ENCODE measurements at regions not wholly inside any gene's neighbourhood (a gene's known extent, or its start where the extent isn't known, plus 50 kb on each side); places are given as distances from the start of the nearest gene placed in this dataset.
"Not testable (repeated sequence)": the region's sequence is repeated elsewhere in the genome, so short reads cannot be mapped to it uniquely, and the experiment has no call there.

DNA sequence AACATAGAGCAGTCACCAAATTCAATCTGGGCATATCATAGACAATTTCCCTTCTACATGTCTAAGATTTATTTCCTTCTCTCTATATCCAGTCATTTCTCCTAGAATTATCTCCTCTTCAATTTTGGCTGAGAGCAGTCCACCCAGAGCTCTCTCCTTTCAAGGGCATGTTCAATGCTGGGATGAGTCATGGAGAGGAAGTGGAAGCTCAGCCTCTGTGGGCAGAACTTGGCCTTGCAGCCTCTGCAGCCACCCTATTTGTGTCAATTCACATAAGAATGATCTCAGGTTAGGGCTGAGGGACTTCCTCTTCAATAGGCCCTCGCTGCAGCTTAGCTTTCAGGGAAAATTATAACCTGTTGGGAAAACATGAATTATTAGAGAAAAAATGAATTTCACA is 560.8 kb downstream of the POM121L12 start:
- DNase-seq (ENCODE audit: low read depth): peak; percentile 80

DNA sequence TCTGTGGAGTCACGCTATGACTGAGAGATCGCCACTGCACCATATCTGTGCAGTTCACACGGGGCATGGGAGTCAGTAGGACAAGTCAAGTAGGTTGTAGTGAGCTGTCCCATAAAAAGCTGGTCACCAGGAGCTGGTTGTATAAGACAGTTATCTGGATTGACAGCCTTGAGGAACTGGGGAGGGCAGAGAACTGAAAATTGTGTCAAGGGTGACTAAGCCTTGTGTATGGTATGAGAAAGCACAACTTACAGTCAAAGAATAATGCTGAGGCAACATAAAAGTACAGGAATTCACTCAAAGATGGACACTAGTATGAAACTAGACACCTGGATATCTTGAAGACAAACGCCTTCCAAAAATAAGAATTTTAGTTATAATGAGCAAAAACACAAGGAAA is 564.9 kb downstream of the POM121L12 start:
- no peak for DNase-seq (ENCODE audit: low read depth)

DNA sequence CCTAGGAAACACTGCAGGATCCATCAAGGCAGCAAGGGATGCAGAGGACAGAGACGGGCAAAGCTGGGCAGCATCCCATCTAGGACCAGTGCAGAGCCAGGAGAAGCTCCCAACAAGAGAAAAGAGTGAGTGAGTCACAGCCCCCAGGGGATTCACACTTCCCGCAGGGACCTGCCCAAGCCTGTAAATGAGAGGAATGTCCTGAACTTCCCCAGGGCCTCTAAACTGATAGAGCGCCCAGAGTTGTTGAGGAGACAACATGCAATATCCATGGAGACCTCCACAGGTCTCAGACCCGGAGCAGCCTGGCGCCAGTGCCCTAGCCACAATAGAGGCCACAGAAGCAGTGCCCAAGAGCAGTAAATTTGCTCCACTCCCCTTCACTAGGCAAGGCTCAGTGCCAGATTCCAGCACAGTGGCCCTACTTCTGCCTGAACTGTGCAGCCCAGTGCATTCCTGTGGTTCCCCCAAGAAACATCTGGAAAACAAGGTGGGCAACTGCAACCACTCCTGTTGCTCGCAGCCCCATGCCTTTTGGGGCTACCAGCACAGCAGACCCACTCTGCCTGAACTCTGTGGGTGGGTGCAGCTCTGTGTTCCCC is 567.5 kb downstream of the POM121L12 start:
- DNase-seq (ENCODE audit: low read depth): peak; percentile 67

DNA sequence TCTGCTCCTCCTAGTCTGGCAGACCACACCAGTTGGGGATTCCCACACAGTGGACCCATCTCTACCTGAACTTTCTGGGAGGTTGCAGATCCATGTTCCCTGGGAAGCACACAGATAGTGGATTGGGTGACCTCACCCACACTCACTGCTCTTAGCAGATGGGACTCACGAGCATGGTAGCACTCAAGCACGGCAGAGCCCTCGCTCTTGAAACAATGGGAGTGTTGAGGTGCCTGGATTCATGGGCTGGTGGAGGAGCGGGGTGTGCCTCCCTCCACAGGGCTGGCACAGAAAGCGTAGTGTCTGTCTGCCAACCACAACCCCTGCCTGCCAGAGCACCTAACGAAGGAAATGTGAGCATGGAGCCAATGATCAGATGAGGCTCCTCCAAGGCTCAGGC is 568.0 kb downstream of the POM121L12 start:
- peak; percentile 9 for DNase-seq (ENCODE audit: low read depth)

DNA sequence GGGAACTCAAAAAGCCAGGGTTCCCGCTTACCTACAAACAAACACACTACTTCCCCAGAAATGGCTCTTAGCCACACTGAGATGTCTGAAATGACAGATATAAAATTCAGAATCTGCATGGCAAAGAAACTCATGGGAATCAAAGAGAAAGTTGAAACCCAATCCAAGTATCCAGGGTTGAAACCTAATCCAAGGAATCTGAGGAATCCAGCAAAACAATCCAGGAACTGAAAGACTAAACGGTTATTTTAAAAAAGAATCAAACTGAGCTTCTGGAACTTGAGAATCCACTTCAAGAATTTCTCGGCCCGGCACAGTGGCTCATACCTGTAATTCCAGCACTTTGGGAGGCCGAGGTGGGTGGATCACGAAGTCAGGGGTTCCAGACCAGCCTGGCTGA is 568.8 kb downstream of the POM121L12 start:
- DNase-seq (ENCODE audit: low read depth): peak; percentile 76

DNA sequence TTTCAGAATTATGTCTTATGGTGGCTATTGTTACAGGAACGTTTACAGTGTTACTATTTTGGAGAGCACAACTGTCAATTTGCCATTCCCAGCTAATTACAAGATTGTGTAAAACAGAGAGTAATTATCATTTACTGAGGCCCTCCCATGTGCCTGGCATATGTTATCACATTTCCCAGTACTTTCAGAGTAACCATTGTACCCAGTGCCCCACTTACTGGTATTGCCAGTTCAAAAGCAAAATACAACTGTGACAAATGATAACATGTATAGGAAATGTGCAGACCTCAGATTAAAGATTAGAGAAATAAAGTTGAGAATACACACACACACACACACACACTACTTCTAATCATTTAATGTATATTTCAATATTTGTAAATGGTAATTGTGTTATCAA is 572.5 kb downstream of the POM121L12 start:
- no peak for DNase-seq (ENCODE audit: low read depth)

DNA sequence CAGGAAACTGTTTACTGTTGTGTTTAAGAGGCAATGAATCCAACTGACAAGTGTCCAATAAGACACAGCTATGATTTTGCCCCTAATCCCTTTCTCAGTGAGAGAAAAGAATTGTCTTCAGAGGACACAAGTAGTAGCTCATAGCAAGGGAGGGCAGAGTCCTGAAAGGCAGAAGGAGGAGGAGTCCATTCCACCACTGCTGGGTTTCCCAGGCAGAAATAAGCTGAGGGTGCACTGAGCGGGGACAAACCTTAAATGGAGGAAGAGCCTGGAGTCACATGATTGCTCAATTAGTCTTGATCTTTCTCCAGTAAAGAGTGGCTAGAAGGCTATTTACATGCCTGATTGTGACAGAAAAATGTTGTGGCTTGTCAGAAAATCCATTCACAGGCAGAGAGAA is 573.8 kb downstream of the POM121L12 start:
- DNase-seq (ENCODE audit: low read depth): peak; percentile 13

DNA sequence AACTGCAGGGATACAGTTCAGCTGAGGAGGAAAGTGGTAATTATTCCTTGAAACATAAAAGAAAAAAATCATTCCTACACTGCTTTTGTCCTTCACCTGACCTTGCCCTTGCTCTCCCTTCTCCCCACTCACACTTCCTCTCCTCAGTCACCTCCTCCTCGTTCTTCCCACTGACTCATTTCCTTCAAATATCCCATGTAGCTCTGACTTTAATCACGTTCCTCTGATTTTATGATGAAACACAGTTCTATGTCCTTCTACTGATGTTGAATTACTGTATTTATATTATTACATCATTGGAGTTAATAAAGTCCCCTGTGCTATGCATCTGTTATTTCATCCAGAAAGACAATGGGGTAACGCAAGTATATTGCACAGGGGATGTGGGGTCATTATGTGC is 575.6 kb downstream of the POM121L12 start:
- no peak for DNase-seq (ENCODE audit: low read depth)

DNA sequence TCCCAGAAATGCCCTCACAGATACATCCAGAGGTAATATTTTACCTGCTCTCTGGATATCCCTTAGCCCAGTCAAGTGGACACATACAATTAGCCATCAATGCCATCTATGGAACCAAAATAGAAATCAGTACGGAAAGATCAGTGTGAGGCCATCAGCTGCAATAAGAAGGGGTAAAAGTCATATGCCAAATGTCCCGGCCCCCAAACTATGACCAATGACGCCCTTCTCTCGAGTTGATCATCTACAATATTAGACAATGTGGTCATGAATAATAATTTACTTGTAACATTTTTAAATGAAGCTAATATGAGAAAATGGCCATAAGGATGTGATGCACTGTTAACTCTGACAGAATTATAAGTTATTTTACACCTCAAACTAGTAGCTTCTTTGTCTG is 588.9 kb downstream of the POM121L12 start:
- DNase-seq (ENCODE audit: low read depth): peak; percentile 53

DNA sequence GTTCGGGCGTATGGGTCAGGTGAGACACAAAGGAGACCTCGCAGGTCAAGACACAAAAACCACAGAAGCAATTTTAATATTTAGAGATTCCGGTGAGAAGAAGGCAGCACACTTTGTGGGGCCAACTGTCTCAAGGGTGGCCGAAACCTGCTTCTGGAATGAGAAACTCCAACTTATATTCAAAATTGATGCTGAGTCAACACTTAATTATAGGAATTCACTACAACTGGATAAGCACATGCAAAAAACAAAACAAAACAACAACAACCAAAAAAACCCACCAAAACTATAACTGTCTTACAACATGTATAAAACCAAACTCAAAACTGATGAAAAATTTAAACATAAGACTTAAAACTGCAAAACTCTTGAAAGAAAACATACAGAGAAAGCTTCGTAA is 593.3 kb downstream of the POM121L12 start:
- DNase-seq (ENCODE audit: low read depth): no peak

DNA sequence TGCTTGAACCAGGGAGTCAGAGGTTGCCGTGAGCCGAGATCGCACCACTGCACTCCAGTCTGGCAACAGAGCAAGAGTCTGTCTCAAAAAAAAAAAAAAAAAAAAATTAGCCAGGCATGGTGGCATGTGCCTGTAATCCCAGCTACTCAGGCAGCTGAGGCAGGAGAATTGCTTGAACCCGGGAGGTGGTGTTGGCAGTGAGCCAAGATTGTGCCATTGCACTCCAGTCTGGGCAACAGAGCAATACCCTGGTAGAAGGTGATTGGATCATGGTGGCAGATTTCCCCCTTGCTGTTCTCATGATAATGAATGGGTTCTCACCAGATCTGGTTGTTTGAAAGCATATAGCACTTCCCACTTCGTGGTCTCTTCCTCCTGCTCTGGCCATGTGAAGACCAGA is 599.8 kb downstream of the POM121L12 start:
- DNase-seq (ENCODE audit: low read depth): not testable (repeated sequence)

DNA sequence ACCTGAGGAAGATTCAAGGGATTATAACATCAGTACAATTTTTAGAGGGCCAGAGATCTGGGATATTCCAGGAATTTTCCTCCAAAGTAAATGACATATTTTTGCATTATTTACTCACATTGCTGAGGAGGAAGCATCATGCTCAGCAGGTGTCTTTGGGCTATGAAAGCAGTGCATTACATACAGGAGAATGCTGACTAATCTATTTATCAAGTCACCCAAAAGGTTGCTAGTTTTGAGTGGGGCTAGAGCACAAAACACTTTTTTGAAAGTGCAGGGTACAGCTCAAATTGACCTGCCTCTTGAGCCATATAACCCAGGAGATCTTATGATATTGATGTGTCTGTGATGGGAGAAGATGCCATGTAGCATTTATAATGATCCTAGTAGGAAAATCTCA is 603.1 kb downstream of the POM121L12 start:
- DNase-seq (ENCODE audit: low read depth): no peak

DNA sequence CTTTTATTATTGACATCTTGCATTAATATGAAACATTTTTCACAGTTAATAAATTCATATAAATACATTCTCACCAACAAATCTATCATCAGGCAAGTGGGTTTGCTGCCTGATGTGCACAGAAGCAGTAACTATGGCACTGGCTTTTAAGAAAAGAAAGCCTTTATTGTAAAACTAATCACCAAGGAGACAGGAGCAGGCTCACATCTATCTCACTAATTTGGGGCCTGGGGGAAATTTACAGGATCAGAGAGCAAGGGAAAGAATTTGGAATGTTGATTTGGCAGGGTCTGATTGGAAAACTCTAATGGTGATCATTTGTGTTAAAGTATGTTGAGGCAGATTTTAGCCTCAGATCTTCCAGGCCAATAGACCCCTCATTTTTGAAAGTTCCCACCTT is 605.7 kb downstream of the POM121L12 start:
- DNase-seq (ENCODE audit: low read depth): no peak

DNA sequence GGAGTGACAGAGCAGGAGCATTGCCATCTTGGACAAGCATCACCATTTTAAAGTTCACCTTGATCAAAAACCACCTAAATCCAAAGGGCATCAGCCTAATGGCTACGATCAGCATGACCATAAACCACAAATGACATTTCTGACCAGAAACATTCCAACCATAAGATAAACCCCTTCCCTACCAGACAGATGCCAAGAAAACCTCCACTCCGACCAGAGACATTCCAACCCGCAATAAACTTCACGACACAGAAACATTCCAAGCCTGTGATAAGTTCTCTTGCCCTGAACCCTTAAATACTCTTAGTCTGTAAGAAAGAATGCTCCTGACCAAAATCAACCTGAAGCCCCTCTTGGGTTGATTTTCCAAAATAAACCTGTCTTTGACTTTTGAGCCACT is 606.9 kb downstream of the POM121L12 start:
- peak; percentile 16 for DNase-seq (ENCODE audit: low read depth)

DNA sequence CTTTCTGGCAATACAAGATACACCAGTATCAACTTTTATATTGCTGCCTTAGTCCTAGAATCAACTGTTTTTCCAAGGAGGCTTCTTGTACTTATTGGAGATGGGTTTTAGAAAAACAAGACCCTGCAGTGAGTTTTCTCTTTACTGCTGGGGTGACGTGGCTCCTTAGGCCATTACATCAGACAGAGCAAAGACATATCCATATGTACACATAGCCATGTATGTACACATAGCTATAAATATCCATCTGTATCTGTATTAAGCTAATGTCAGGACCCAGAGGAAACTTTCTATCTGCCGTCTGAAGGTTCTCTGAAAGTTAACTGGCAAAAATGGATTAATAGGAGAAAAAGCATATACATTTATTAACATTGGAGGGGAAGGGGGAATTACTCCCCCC is 607.4 kb downstream of the POM121L12 start:
- DNase-seq (ENCODE audit: low read depth): no peak

DNA sequence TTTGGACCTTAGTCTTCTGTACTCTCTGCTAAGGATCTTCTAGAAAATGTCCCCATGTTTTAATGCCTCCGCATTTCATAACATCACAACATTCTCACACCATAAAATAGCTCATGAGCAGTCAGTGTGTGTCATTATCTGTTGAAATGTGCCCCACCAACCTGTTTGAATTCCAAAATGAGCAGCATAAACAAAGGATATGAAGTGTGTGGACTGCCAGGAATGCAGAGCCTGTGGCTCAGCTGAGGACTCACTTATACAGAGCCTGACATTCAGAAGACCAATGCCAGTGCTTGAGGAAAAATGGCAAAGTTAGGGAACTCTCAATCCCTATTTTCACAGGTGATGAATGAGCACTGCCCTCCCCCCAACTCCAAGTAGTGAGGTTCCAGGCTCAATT is 621.4 kb downstream of the POM121L12 start:
- peak; percentile 14 for DNase-seq (ENCODE audit: low read depth)

DNA sequence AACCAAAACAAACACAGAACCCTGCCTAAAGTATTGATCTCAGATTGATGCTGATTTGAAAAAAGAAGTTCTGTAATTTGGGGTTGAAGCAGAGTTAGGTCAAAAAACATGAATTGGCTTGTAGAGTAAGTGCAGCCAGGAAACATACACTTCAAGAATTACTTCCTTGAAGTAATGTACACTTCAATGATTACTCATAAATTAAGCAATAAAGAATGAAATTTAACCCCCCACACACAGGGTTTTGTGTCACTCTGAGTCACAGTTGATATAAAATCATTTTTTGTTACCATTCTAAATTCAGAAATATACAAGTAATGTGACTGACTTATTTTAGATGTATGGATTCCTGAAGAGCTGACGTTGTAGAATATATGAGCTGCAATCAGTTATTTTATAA is 622.2 kb downstream of the POM121L12 start:
- no peak for DNase-seq (ENCODE audit: low read depth)

DNA sequence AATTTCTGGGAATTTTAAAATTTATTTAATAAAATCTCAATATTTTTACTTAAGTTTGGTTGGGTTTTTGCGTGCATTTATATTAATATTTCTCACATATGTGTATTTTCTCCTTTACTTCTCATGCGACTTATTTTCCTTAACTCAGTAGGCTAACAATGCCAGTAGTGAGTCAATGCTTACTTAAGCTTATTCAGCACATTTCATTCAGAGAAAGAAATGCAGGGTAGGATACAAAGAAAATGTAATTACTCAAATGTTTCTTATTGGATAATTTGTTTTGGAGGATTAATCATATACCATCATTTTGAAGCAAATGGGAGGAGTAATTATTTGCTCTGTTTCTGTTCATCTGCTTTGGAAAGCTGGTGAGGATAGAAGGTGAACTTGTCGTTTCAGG is 623.5 kb downstream of the POM121L12 start:
- DNase-seq (ENCODE audit: low read depth): no peak

DNA sequence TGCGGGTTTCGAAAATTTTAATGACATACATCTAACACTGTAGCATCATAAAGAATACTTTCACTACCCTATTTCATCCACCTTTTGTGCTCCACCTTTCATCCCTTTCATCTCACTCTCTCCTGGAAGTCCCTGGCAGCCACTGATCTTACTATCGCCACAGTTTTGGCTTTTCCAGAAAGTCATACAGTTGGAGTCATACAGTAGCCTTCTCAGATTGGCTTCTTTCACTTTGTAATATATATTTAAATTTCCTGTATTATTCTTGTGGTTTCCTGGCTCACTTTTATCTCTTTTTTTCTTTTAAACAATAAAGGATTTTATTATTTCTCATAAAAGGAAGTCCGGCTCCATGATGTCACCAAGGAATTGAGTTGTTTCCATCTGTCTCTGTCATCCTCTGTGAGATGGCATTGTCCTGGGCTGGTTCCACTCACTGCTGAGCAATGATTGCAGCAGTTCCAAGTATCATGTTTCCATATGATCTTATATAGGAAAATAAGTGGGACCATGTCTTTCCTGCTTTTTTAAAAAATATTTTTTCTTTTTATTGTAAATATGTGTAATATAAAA is 626.3 kb downstream of the POM121L12 start:
- no peak for DNase-seq (ENCODE audit: low read depth)

DNA sequence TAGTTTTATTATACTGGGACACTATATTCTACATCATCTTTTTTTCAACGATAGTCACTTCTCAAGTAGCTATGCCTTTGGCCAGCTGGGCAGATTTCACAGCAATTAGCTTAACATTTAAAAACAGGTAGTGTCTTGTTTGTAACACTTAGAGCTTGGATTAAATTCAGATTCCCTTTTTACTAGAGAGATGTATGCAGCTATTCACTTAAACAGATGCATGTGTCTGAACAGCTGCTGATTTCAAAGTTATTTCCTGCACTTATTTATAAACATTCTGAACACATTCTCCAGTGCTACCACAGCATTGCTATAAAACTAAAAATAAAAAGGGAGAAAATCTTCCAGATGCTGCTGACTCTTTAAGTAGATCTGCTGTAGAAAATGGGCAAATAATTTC is 637.2 kb downstream of the POM121L12 start:
- DNase-seq (ENCODE audit: low read depth): no peak

DNA sequence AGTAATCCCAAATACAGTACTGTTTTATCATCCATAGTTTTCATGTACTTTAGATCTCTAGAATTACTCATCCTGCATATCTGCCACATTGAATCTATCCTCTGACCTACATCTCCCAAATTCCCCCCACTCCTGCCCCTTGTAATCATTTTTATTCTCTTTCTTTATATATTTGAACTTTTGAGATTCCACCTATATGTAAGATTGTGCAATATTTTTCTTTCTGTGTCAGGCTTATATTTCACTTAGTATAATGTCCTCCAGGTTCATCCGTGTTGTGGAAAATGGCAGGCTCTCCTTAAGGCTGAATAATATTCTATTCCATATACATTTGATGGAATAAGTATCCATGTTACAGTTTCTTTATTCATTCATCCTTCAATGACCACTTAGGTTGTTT is 640.4 kb downstream of the POM121L12 start:
- no peak for DNase-seq (ENCODE audit: low read depth)

DNA sequence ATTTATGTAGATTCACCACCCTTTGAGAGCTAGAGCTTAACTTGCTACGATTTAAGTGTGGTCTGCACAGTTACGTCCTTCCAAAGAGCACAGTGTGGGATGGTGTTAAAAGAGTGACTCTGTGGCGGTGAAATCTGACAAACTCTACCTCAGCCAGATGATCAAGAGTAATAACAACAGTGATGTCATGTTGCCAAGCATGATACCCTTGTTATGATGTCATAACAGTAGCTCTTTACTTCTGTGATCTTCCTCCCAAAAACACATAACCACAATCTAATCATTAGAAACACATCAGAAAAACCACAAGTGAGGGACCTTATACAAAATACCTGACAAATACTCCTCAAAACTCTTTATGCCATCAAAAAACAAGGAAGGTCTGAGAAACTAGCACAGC is 649.3 kb downstream of the POM121L12 start:
- no peak for DNase-seq (ENCODE audit: low read depth)

DNA sequence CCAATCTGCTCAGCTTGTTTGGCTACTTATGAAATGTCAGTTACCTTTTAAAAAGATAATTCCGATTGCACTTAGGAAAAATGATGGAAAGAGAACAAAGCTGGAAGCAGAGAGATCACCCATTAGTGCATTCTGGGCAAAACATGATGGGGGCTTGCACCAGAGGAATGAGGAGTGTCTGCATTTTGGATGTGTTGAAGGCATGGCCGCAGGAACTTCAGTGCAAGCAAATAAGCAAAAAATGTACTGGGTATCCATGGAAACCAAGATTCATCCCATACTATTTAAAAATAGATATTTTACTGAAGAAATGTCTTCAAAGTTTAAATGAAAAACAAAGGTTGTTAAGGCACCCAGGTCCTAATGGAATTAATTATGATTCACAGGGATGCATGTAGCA is 655.0 kb downstream of the POM121L12 start:
- DNase-seq (ENCODE audit: low read depth): no peak

DNA sequence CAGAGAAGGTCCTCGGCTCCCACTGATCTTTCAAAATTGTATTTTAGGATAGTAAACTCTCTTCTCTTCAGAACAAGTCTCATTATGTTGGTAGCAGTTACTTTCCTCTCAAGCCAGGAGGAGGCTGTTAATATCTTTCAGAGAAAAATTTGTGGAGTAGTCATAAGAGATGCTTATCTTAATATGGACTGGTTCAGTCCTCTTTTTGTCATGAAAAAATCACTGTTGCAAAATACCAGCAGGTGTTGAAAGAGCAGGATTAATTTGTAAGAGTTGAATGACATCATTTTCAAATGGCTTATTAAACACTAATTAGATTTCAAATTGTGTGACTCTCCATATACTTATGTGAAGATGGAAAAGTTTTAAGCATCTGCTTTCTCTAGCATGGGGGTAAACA is 662.5 kb downstream of the POM121L12 start:
- DNase-seq (ENCODE audit: low read depth): no peak

Measured in renal cortical epithelial cell (primary cell).